ENCODE measurements at regions not wholly inside any gene's neighbourhood (a gene's known extent, or its start where the extent isn't known, plus 50 kb on each side); places are given as distances from the start of the nearest gene placed in this dataset.

- Histone ChIP-seq H2AFZ (ENCODE audit: low read depth, low read length) (no peak overlapping the region), H3F3A (ENCODE audit: insufficient read depth, low read length, poor library complexity, severe bottlenecking) (no peaks in the 10 kb centered on the region), H4K20me1 (ENCODE audit: insufficient read depth) (no peaks in the 10 kb centered on the region), H3K9me2 (ENCODE audit: insufficient read depth, low read length) (no peaks in the 10 kb centered on the region), H3K27ac (ENCODE audit: low read length) (no peak overlapping the region), H3K9me3 (ENCODE audit: low read length) (no peaks in the 10 kb centered on the region), H3K27me3 (ENCODE audit: insufficient read depth, low read depth, low read length) (no peaks in the 10 kb centered on the region), H3K36me3 (ENCODE audit: insufficient read depth, low read length) (no peaks in the 10 kb centered on the region), H3K9ac (ENCODE audit: low read length) (no peak overlapping the region), H3K4me3 (ENCODE audit: low read length) (no peak overlapping the region), H3K79me2 (replicated peaks; ENCODE audit: insufficient read depth, low read length) (no peaks in the 10 kb centered on the region), H3K4me2 (ENCODE audit: low read length) (no peak overlapping the region)
- TF ChIP-seq POLR2AphosphoS5 (IDR thresholded peaks at IDR 0.05) (no peak), TAF1 (IDR thresholded peaks at IDR 0.05; ENCODE audit: low read depth) (no peak), MXI1 (conservative IDR thresholded peaks at IDR 0.05; ENCODE audit: poor library complexity, severe bottlenecking) (no peak), RAD21 (conservative IDR thresholded peaks at IDR 0.05) (no peak), EZH2 (IDR thresholded peaks at IDR 0.05; ENCODE audit: borderline replicate concordance, insufficient read depth, low read length, poor library complexity, severe bottlenecking) (no peak), SMC3 (conservative IDR thresholded peaks at IDR 0.05; ENCODE audit: poor library complexity) (no peak), EP300 (conservative IDR thresholded peaks at IDR 0.05; ENCODE audit: poor library complexity, severe bottlenecking) (no peak), REST (IDR thresholded peaks at IDR 0.05; ENCODE audit: borderline replicate concordance) (no peak)
- TF ChIP-seq, protein P1, sequence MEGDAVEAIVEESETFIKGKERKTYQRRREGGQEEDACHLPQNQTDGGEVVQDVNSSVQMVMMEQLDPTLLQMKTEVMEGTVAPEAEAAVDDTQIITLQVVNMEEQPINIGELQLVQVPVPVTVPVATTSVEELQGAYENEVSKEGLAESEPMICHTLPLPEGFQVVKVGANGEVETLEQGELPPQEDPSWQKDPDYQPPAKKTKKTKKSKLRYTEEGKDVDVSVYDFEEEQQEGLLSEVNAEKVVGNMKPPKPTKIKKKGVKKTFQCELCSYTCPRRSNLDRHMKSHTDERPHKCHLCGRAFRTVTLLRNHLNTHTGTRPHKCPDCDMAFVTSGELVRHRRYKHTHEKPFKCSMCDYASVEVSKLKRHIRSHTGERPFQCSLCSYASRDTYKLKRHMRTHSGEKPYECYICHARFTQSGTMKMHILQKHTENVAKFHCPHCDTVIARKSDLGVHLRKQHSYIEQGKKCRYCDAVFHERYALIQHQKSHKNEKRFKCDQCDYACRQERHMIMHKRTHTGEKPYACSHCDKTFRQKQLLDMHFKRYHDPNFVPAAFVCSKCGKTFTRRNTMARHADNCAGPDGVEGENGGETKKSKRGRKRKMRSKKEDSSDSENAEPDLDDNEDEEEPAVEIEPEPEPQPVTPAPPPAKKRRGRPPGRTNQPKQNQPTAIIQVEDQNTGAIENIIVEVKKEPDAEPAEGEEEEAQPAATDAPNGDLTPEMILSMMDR (IDR thresholded peaks at IDR 0.05; ENCODE audit: poor library complexity, severe bottlenecking) = no peak
Observed at GRCh38 chr1:76006234-76006633, 68.3 kb upstream of the ST6GALNAC3 start.

- H3K79me2 ChIP-seq (replicated peaks; ENCODE audit: insufficient read depth, low read length) = no peaks in the 10 kb centered on the region
- H4K20me1 ChIP-seq (ENCODE audit: insufficient read depth) = no peaks in the 10 kb centered on the region
- no peaks in the 10 kb centered on the region for H3K9me2 ChIP-seq (ENCODE audit: insufficient read depth, low read length)
- H3K27ac ChIP-seq (ENCODE audit: low read length) = no peak overlapping the region
- no peak overlapping the region for H3K4me3 ChIP-seq (ENCODE audit: low read length)
- H3K9me3 ChIP-seq (ENCODE audit: low read length) = no peaks in the 10 kb centered on the region
- TF ChIP-seq REST (IDR thresholded peaks at IDR 0.05; ENCODE audit: borderline replicate concordance) = no peak
- no peak for TF ChIP-seq MXI1 (conservative IDR thresholded peaks at IDR 0.05; ENCODE audit: poor library complexity, severe bottlenecking)
- TF ChIP-seq SMC3 (conservative IDR thresholded peaks at IDR 0.05; ENCODE audit: poor library complexity) = no peak
- TF ChIP-seq EZH2 (IDR thresholded peaks at IDR 0.05; ENCODE audit: borderline replicate concordance, insufficient read depth, low read length, poor library complexity, severe bottlenecking) = no peak
- TF ChIP-seq TAF1 (IDR thresholded peaks at IDR 0.05; ENCODE audit: low read depth) = no peak
- no peak for TF ChIP-seq EP300 (conservative IDR thresholded peaks at IDR 0.05; ENCODE audit: poor library complexity, severe bottlenecking)
- TF ChIP-seq, protein P1 (IDR thresholded peaks at IDR 0.05; ENCODE audit: poor library complexity, severe bottlenecking) = no peak
- no peak for TF ChIP-seq POLR2AphosphoS5 (IDR thresholded peaks at IDR 0.05)
- no peak for TF ChIP-seq RAD21 (conservative IDR thresholded peaks at IDR 0.05)
- H3K9ac ChIP-seq (ENCODE audit: low read length) = no peak overlapping the region
- no peaks in the 10 kb centered on the region for H3K36me3 ChIP-seq (ENCODE audit: insufficient read depth, low read length)
- H3F3A ChIP-seq (ENCODE audit: insufficient read depth, low read length, poor library complexity, severe bottlenecking) = no peaks in the 10 kb centered on the region
- no peak overlapping the region for H2AFZ ChIP-seq (ENCODE audit: low read depth, low read length)
- H3K4me2 ChIP-seq (ENCODE audit: low read length) = no peak overlapping the region
- H3K27me3 ChIP-seq (ENCODE audit: insufficient read depth, low read depth, low read length) = no peaks in the 10 kb centered on the region
Observed at GRCh38 chr1:76010802-76011201, 63.7 kb upstream of the ST6GALNAC3 start.
